BLaER1 treated with 17β-estradiol and CSF1 and Interleukin-3, amounts not matched to agents 10 nM and 100 nM (cell line): ENCODE measurements at regions not wholly inside any gene's neighbourhood (a gene's known extent, or its start where the extent isn't known, plus 50 kb on each side); places are given as distances from the start of the nearest gene placed in this dataset.

Experiments
- H3K27ac ChIP-seq, 11 experiments: shearing (Covaris generic); formaldehyde crosslinking; 2 replicates each; pipeline ENCODE4 v1.8.1; 2022
- H3K27me3 ChIP-seq, 11 experiments: shearing (Covaris generic); formaldehyde crosslinking; 2 replicates each; pipeline ENCODE4 v1.8.1; 2022
- H3K36me3 ChIP-seq, 11 experiments: shearing (Covaris generic); formaldehyde crosslinking; 2 replicates each; pipeline ENCODE4 v1.8.1; 2022
- H3K4me1 ChIP-seq, 10 experiments: shearing (Covaris generic); formaldehyde crosslinking; 2 replicates each; pipeline ENCODE4 v1.8.1; 2022
- H3K4me2 ChIP-seq, 11 experiments: shearing (Covaris generic); formaldehyde crosslinking; 2 replicates each; pipeline ENCODE4 v1.8.1; 2022
- H3K4me3 ChIP-seq, 10 experiments: shearing (Covaris generic); formaldehyde crosslinking; 2 replicates each; pipeline ENCODE4 v1.8.1; 2022
- H3K9ac ChIP-seq, 11 experiments: shearing (Covaris generic); formaldehyde crosslinking; 2 replicates each; pipeline ENCODE4 v1.8.1; 2022
- H3K9me3 ChIP-seq, 11 experiments: shearing (Covaris generic); formaldehyde crosslinking; replicated peaks in 1 of 11; 2 replicates each; pipeline ENCODE4 v1.8.1; 2022
- H4K20me1 ChIP-seq, 11 experiments: shearing (Covaris generic); formaldehyde crosslinking; 2 replicates each; pipeline ENCODE4 v1.8.1; 2022
- Cebpa-rat ChIP-seq, 11 experiments: shearing (Covaris generic); IDR thresholded peaks; 2 replicates each; pipeline ENCODE4 v1.8.1; 2022

DNA sequence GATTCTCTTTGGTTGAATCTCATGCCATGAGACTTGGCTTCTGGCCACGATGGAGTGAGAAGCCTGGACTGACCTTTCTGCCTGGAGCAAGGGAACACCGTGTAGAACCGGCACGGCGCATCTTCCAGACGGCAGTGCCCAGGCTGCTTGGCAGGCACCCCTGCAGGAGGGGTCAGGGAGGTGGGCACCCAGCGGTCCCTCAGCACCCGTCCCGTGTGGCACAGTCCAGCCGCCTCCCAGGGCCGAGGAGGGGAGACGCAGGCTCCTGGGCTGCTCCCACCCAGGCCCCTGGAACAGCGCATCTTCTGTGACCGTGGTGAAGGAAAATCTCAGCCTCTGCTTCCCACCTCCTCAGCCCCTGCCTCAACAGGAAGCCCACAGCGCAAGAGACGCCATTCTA lies 95.7 kb downstream of the CMPK2 start:
- Histone ChIP-seq H3K9me3 (peaks cover 0 to 10% (median 0%) of the 10 kb centered on the region in 11 experiments; a peak in 4 of 22 replicates), H3K4me2 (peak overlapping the region in 8 of 11 experiments; percentile 9 to 52 (median 34); a peak in 11 of 22 replicates), H3K27me3 (peaks cover 0 to 5% (median 0%) of the 10 kb centered on the region in 11 experiments; a peak in 1 of 22 replicates), H4K20me1 (no peaks in the 10 kb centered on the region), H3K9ac (no peak overlapping the region), H3K4me3 (no peak overlapping the region), H3K36me3 (no peaks in the 10 kb centered on the region), H3K27ac (no peak overlapping the region), H3K4me1 (peaks cover 4 to 35% (median 30%) of the 10 kb centered on the region in 10 experiments; a peak in 17 of 20 replicates)
- no peak for TF ChIP-seq Cebpa-rat (IDR thresholded peaks at IDR 0.05)

DNA sequence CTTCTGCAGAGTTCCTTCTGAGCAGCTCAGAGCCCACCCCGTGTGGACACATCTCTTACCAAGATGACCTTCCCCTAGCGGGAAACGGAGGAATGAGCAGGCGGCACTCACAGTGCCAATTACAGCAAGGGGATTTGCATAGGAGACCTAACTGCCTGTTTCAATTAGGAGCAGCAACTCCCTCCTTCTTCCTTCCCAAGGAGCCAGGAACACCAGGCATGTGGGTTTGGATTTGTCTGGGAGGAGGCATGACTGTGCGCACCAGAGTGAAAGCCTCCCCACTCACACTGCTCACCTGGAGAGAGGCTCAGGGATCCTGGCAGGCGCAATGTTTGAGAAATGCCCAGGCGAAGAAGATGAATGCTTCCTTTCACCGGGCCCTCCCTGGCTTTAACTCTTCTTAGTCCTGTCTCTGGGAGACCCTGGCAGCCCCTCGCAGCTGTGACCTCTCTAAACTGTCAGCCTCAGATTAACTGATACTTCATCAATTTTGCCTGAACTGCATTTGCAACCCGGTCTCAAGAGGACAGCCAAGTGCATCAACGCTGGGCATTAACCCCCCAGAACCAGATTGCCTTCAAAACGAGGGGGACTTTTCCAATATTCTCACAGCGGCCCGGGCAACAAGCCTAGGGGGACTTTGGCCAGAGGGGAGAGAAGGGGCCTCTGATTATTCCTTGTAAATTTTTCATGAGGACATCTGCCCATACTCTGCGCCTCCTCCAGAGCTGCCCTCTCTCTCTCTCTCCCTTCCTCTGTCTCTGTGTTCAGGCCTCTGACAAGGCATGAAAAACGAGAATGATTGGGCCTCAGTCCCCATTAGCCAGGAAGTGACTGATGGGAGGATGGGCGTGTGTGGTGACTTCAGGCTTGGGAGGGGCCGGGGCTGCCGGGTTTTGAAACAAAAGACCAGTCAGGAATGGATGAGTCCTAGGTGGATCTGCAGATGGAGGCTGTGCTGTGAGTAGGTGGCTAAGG lies 93.8 kb downstream of the CMPK2 start:
- peak overlapping the region in 10 of 11 experiments; percentile 32 to 76 (median 68); a peak in 19 of 22 replicates for H3K4me2 ChIP-seq

DNA sequence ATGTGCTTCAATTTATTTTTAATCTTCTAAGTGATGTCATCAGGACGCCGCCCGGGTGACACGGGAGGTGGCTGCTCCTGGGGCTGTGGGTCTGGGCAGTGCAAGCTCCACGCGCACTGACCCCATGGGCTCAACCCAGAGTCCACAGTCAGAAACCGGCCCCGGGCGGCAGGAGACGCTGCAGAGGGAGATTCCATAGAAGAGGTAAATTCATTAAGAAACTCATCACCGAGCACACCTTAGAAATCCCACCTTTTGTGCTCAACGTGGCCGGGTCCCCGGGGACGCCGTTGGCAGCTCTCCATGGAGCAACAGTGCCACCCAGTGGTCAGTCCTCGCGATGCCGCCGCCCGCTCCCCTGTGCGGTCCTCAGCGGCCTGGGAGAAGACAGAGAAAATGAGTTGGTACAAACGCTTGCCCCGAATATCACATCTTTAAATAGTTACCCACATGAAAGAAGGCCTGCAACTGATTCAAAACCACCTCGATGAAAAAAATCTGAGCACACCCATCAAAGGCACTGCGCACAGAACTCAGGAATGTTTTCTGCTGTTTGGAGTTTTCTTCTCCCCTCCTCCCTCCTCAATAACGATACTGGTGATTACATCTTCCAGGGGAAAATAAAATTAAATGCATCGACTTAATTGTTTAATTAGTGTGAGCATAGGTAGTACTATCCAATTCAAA lies 92.6 kb downstream of the CMPK2 start:
- Histone ChIP-seq H3K4me2 (peak overlapping the region; percentile 54 to 76 (median 70)), H4K20me1 (no peaks in the 10 kb centered on the region), H3K36me3 (no peaks in the 10 kb centered on the region), H3K27me3 (peaks cover 0 to 5% (median 0%) of the 10 kb centered on the region in 11 experiments; a peak in 1 of 22 replicates), H3K4me3 (peak overlapping the region in 1 of 10 experiments; percentile 48; a peak in 2 of 20 replicates), H3K27ac (no peak overlapping the region), H3K4me1 (peaks cover 4 to 35% (median 27%) of the 10 kb centered on the region in 10 experiments; a peak in 17 of 20 replicates), H3K9ac (peak overlapping the region in 2 of 11 experiments; percentile 19 to 39; a peak in 3 of 22 replicates), H3K9me3 (peaks cover 0 to 6% (median 5%) of the 10 kb centered on the region in 11 experiments; a peak in 11 of 22 replicates)
- no peak for TF ChIP-seq Cebpa-rat (IDR thresholded peaks at IDR 0.05)

More for the DNA sequence above, 93.8 kb downstream of the CMPK2 start:
- Histone ChIP-seq H3K27me3 (peaks cover 0 to 5% (median 0%) of the 10 kb centered on the region in 11 experiments; a peak in 1 of 22 replicates), H3K9ac (no peak overlapping the region), H3K4me1 (peaks cover 4 to 35% (median 27%) of the 10 kb centered on the region in 10 experiments; a peak in 17 of 20 replicates), H3K36me3 (no peaks in the 10 kb centered on the region), H3K27ac (0 out of 22 replicates have a peak overlapping the region, but pooled peaks of 1 of the 11 experiments have one; percentile 21), H3K4me3 (no peak overlapping the region), H3K9me3 (peaks cover 0 to 8% (median 5%) of the 10 kb centered on the region in 11 experiments; a peak in 12 of 22 replicates), H4K20me1 (no peaks in the 10 kb centered on the region)
- no peak for TF ChIP-seq Cebpa-rat (IDR thresholded peaks at IDR 0.05)

DNA sequence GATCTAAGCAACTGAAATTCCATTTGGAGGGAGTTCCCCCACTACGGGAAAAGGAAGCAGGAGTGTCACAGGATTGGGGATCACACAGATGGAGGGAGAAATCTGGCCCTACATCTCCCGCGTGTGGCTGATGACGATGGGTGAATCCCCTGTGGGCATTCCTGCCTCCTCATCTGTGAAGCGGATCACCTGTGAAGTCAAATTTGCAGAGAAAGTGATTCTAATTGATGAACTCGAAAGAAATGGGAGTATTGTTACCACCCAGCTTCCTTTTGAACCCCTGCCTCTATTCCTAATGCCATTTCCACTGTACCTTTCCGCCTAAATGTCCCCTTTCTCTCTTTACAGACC lies 92.0 kb downstream of the CMPK2 start:
- H3K27me3 ChIP-seq: peaks cover 0 to 5% (median 0%) of the 10 kb centered on the region in 11 experiments; a peak in 1 of 22 replicates
- no peaks in the 10 kb centered on the region for H4K20me1 ChIP-seq
- H3K36me3 ChIP-seq: no peaks in the 10 kb centered on the region
- no peak for TF ChIP-seq Cebpa-rat (IDR thresholded peaks at IDR 0.05)
- H3K9ac ChIP-seq: peak overlapping the region in 2 of 11 experiments; percentile 19 to 39; a peak in 3 of 22 replicates
- no peak overlapping the region for H3K27ac ChIP-seq
- H3K4me2 ChIP-seq: peak overlapping the region; percentile 54 to 76 (median 70); a peak in 19 of 22 replicates
- peaks cover 4 to 35% (median 27%) of the 10 kb centered on the region in 10 experiments; a peak in 17 of 20 replicates for H3K4me1 ChIP-seq
- H3K4me3 ChIP-seq: no peak overlapping the region
- H3K9me3 ChIP-seq: peaks cover 0 to 6% (median 5%) of the 10 kb centered on the region in 11 experiments; a peak in 11 of 22 replicates

DNA sequence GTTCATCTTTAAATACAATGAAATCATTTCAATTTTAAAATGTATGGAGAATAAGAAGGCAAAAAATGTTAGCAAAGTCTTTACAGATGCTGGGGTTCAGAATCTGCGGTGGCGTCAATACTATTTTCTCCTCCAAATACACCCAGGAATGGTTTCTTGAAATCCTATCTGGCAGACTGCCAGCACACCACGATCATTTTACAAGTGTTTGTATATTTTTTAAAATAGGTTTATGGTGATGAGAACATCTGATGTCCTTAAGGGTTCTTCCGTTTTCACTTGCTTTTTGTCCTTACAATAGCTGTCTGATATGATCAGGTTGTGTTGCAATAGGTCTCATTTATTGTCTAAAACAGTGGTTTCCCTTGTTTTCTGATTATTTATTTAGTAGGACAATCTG lies 89.6 kb downstream of the CMPK2 start:
- Histone ChIP-seq H3K4me3 (no peak overlapping the region), H3K4me2 (no peak overlapping the region), H3K27ac (no peak overlapping the region), H3K9ac (no peak overlapping the region), H3K9me3 (peaks cover 0 to 6% (median 5%) of the 10 kb centered on the region in 11 experiments; a peak in 11 of 22 replicates), H3K36me3 (no peaks in the 10 kb centered on the region), H3K4me1 (peaks cover 14 to 49% (median 36%) of the 10 kb centered on the region in 10 experiments), H3K27me3 (peaks cover 0 to 5% (median 0%) of the 10 kb centered on the region in 11 experiments; a peak in 1 of 22 replicates), H4K20me1 (no peaks in the 10 kb centered on the region)
- no peak for TF ChIP-seq Cebpa-rat (IDR thresholded peaks at IDR 0.05)

DNA sequence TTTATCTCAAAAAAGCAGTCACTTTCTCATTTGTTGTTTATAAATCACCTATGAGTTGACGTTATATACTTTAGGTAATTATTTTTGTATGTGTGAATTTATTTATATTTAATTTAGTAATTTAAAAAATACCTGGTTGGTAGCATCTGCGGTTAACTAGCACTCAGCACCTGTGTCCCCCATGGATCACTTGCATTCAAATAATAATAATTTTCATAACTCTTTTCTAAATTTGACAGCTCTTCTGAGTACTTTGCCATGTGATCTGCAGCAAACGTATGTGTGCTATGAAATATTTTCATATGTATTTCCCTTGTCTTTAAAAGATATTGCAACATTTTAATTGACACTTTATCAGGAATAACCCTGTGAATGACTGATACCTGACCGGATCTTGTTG lies 88.1 kb downstream of the CMPK2 start:
- H3K4me1 ChIP-seq: peaks cover 21 to 52% (median 42%) of the 10 kb centered on the region in 10 experiments
- no peak overlapping the region for H3K27ac ChIP-seq
- H3K27me3 ChIP-seq: peaks cover 0 to 5% (median 0%) of the 10 kb centered on the region in 11 experiments; a peak in 1 of 22 replicates
- TF ChIP-seq Cebpa-rat (IDR thresholded peaks at IDR 0.05): no peak
- no peak overlapping the region for H3K4me3 ChIP-seq
- H3K4me2 ChIP-seq: no peak overlapping the region
- peaks cover 0 to 6% (median 5%) of the 10 kb centered on the region in 11 experiments; a peak in 11 of 22 replicates for H3K9me3 ChIP-seq
- H3K9ac ChIP-seq: no peak overlapping the region
- no peaks in the 10 kb centered on the region for H4K20me1 ChIP-seq
- no peaks in the 10 kb centered on the region for H3K36me3 ChIP-seq

DNA sequence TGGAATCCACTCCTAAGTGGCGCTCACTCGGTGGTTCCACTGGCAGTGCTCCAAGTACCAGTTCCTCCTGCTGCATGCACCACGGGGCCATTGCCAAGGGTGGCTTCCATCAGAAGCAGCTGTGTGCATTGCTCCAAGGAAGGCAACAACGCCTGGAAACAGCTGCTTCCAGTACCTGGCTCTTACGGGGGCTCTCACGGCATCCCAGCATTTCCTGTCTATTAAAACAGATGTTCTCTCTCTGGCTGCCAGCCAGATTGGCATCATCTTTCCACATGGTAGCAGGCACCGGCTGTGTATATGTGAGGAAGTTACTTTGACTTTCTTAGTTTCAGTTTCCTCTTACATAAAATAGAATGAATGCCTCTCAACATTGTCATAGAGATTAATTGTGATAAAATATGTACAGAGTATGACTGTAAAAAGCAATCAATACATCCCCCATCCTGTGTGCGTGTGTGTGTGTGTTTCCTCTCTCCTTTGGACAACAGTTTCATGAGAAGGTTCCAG lies 84.9 kb downstream of the CMPK2 start:
- H3K27ac ChIP-seq: peak overlapping the region in 10 of 11 experiments; percentile 24 to 95 (median 83); a peak in 19 of 22 replicates
- H3K4me3 ChIP-seq: peak overlapping the region in 7 of 10 experiments; percentile 2 to 42 (median 23); a peak in 8 of 20 replicates
- H3K9me3 ChIP-seq: peaks cover 0 to 15% (median 13%) of the 10 kb centered on the region in 11 experiments; a peak in 15 of 22 replicates
- no peaks in the 10 kb centered on the region for H3K27me3 ChIP-seq
- H3K36me3 ChIP-seq: no peaks in the 10 kb centered on the region; a peak in 1 of 22 replicates
- H3K4me1 ChIP-seq: peaks cover 17 to 68% (median 51%) of the 10 kb centered on the region in 10 experiments
- peak overlapping the region in 9 of 11 experiments; percentile 28 to 81 (median 67); a peak in 17 of 22 replicates for H3K9ac ChIP-seq
- H3K4me2 ChIP-seq: peak overlapping the region; percentile 71 to 98 (median 86)
- TF ChIP-seq Cebpa-rat (IDR thresholded peaks at IDR 0.05): peak in 4 of 11 experiments; percentile 34 to 82 (median 62); a peak in 4 of 22 replicates
- H4K20me1 ChIP-seq: no peaks in the 10 kb centered on the region
